KMS-11 (cell line): ENCODE measurements at regions not wholly inside any gene's neighbourhood (a gene's known extent, or its start where the extent isn't known, plus 50 kb on each side); places are given as distances from the start of the nearest gene placed in this dataset.

Experiments used
- H2AFZ ChIP-seq: fragments of 200-600 bp; sonication (generic); 2 replicates; pipeline ENCODE4 v1.6.1; 2016; ENCODE audit warnings: antibody characterized with exemption, mixed run types, low read depth
- H3K27ac ChIP-seq: fragments of 200-600 bp; sonication (generic); 2 replicates; pipeline ENCODE4 v1.6.1; 2016; ENCODE audit warnings: mild to moderate bottlenecking, mixed run types
- H3K27me3 ChIP-seq: fragments of 200-600 bp; sonication (generic); 2 replicates; pipeline ENCODE4 v1.6.1; 2017; ENCODE audit warnings: mild to moderate bottlenecking, low read depth, mixed run types, moderate library complexity; ENCODE audit not compliant: insufficient read depth
- H3K36me3 ChIP-seq: fragments of 200-600 bp; sonication (generic); 2 replicates; pipeline ENCODE4 v1.6.1; 2017; ENCODE audit warnings: mild to moderate bottlenecking, mixed run types; ENCODE audit not compliant: insufficient read depth
- H3K4me1 ChIP-seq: fragments of 200-600 bp; sonication (generic); 2 replicates; pipeline ENCODE4 v1.6.1; 2016; ENCODE audit warnings: mild to moderate bottlenecking, low read depth, mixed run types; ENCODE audit not compliant: poor library complexity, severe bottlenecking
- H3K4me2 ChIP-seq: fragments of 200-600 bp; sonication (generic); 2 replicates; pipeline ENCODE4 v1.7.0; 2016; ENCODE audit warnings: mild to moderate bottlenecking, mixed run types
- H3K4me3 ChIP-seq: fragments of 200-600 bp; sonication (generic); IDR thresholded peaks from 2 replicates; pipeline ENCODE4 v1.6.1; 2017; ENCODE audit warnings: low read depth, low read length, mixed read lengths; ENCODE audit not compliant: insufficient read depth
- H3K79me2 ChIP-seq: fragments of 200-600 bp; sonication (generic); 2 replicates; pipeline ENCODE4 v1.6.1; 2016; ENCODE audit warnings: low read depth, mixed run types; ENCODE audit not compliant: insufficient read depth
- H3K9ac ChIP-seq: fragments of 200-600 bp; sonication (generic); 2 replicates; pipeline ENCODE4 v1.6.1; 2016; ENCODE audit warnings: mild to moderate bottlenecking, mixed run types
- H4K20me1 ChIP-seq: fragments of 200-600 bp; sonication (generic); 2 replicates; pipeline ENCODE4 v1.6.1; 2016; ENCODE audit warnings: mild to moderate bottlenecking, mixed run types; ENCODE audit not compliant: insufficient read depth
- CTCF ChIP-seq: fragments of 200-600 bp; sonication (generic); conservative IDR thresholded peaks from 2 replicates; pipeline ENCODE4 v1.6.1; 2017; ENCODE audit warnings: low read depth, mild to moderate bottlenecking, antibody characterized with exemption, low read length, moderate library complexity, mixed read lengths

- TF ChIP-seq CTCF: no peak
- no peak overlapping the region for H3K9ac ChIP-seq
- H2AFZ ChIP-seq: no peak overlapping the region
- H3K4me3 ChIP-seq: no peak overlapping the region
- peaks cover 17% of the 10 kb centered on the region for H3K4me1 ChIP-seq
- no peaks in the 10 kb centered on the region for H4K20me1 ChIP-seq
- H3K27ac ChIP-seq: no peak overlapping the region
- no peaks in the 10 kb centered on the region for H3K79me2 ChIP-seq
- H3K27me3 ChIP-seq: no peaks in the 10 kb centered on the region
- H3K4me2 ChIP-seq: peak overlapping the region; percentile 24; the same call in 1 of the 2 replicates
- H3K36me3 ChIP-seq: no peaks in the 10 kb centered on the region
Observed at GRCh38 chr2:59888015-59888414, 665.4 kb downstream of the BCL11A start.

DNA sequence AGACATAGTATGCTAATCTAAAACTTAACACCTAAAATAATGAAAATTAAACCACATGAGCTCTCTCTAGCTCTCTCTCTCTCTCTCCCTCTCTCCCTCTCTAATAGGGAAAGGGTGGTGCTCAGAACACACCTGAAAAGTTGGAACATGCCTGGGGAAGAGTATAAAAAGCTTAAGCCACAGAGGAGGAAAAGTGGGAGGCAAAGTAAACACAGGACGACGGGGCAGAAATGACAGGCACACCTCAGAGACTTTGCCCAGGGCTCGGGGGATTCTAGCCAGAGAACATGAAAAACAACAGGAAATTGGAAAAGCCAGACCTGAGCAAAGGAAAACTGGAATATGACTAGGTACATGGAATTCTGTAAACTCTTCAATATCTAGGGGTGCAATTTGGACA is 666.1 kb downstream of the BCL11A start:
- Histone ChIP-seq H3K27ac (no peak overlapping the region), H2AFZ (no peak overlapping the region), H3K4me3 (no peak overlapping the region), H3K4me2 (no peak overlapping the region), H4K20me1 (no peaks in the 10 kb centered on the region), H3K79me2 (no peaks in the 10 kb centered on the region), H3K36me3 (no peaks in the 10 kb centered on the region), H3K27me3 (no peaks in the 10 kb centered on the region), H3K9ac (no peak overlapping the region), H3K4me1 (peaks cover 17% of the 10 kb centered on the region)
- no peak for TF ChIP-seq CTCF

GRCh38 chr2:59886759-59887158 is 666.7 kb downstream of the BCL11A start:
- Histone ChIP-seq H3K27ac (no peak overlapping the region), H3K79me2 (no peaks in the 10 kb centered on the region), H3K4me3 (no peak overlapping the region), H3K36me3 (no peaks in the 10 kb centered on the region), H3K4me2 (no peak overlapping the region), H4K20me1 (no peaks in the 10 kb centered on the region), H3K9ac (no peak overlapping the region), H3K4me1 (peaks cover 17% of the 10 kb centered on the region), H2AFZ (no peak overlapping the region), H3K27me3 (no peaks in the 10 kb centered on the region)
- no peak for TF ChIP-seq CTCF

GRCh38 chr2:59885541-59885940 is 667.9 kb downstream of the BCL11A start:
- H3K4me2 ChIP-seq: no peak overlapping the region

More at GRCh38 chr2:59885541-59885940, 667.9 kb downstream of the BCL11A start:
- Histone ChIP-seq H3K9ac (no peak overlapping the region), H3K79me2 (no peaks in the 10 kb centered on the region), H4K20me1 (no peaks in the 10 kb centered on the region), H3K4me3 (no peak overlapping the region), H3K4me1 (peaks cover 17% of the 10 kb centered on the region), H3K27me3 (no peaks in the 10 kb centered on the region), H2AFZ (no peak overlapping the region), H3K36me3 (no peaks in the 10 kb centered on the region), H3K27ac (no peak overlapping the region)
- no peak for TF ChIP-seq CTCF
